ENCODE measurements at regions not wholly inside any gene's neighbourhood (a gene's known extent, or its start where the extent isn't known, plus 50 kb on each side); places are given as distances from the start of the nearest gene placed in this dataset.
A peak's percentile ranks its signal among the peaks of the same experiment; 100 is the strongest.

- no peak for DNase-seq (ENCODE audit: low spot score)
These were observed 323.6 kb downstream of the NFIB start for GRCh38 chr9:13990331-13990730.

- DNase-seq (ENCODE audit: low spot score) = no peak
These were observed 325.0 kb downstream of the NFIB start for GRCh38 chr9:13988944-13989343.

- no peak for DNase-seq (ENCODE audit: low spot score)
These were observed 330.3 kb downstream of the NFIB start for GRCh38 chr9:13983607-13984006.

GRCh38 chr9:13979941-13980318 is 334.0 kb downstream of the NFIB start:
- no peak for DNase-seq (ENCODE audit: low spot score)

- no peak for DNase-seq (ENCODE audit: low spot score)
These were observed 338.2 kb downstream of the NFIB start for GRCh38 chr9:13975611-13976290.

- DNase-seq (ENCODE audit: low spot score) = no peak
These were observed 339.1 kb downstream of the NFIB start for GRCh38 chr9:13974891-13975290.

- DNase-seq (ENCODE audit: low spot score) = peak; percentile 16
These were observed 341.8 kb downstream of the NFIB start for GRCh38 chr9:13971966-13972655.

GRCh38 chr9:13971415-13971814 is 342.5 kb downstream of the NFIB start:
- DNase-seq (ENCODE audit: low spot score) = no peak

GRCh38 chr9:13970426-13970825 is 343.5 kb downstream of the NFIB start:
- DNase-seq (ENCODE audit: low spot score) = no peak

- no peak for DNase-seq (ENCODE audit: low spot score)
These were observed 343.9 kb downstream of the NFIB start for GRCh38 chr9:13970018-13970417.

- no peak for DNase-seq (ENCODE audit: low spot score)
These were observed 346.5 kb downstream of the NFIB start for GRCh38 chr9:13967438-13967837.

GRCh38 chr9:13967011-13967410 is 346.9 kb downstream of the NFIB start:
- DNase-seq (ENCODE audit: low spot score) = no peak

- no peak for DNase-seq (ENCODE audit: low spot score)
These were observed 350.8 kb downstream of the NFIB start for GRCh38 chr9:13963005-13963653.

- no peak for DNase-seq (ENCODE audit: low spot score)
These were observed 351.9 kb downstream of the NFIB start for GRCh38 chr9:13962006-13962405.

GRCh38 chr9:13960011-13960765 is 353.8 kb downstream of the NFIB start:
- DNase-seq (ENCODE audit: low spot score) = no peak

- no peak for DNase-seq (ENCODE audit: low spot score)
These were observed 355.3 kb downstream of the NFIB start for GRCh38 chr9:13958672-13959071.

- no peak for DNase-seq (ENCODE audit: low spot score)
These were observed 356.9 kb downstream of the NFIB start for GRCh38 chr9:13957089-13957488.

- no peak for DNase-seq (ENCODE audit: low spot score)
These were observed 357.8 kb downstream of the NFIB start for GRCh38 chr9:13956107-13956506.

GRCh38 chr9:13952906-13953305 is 361.0 kb downstream of the NFIB start:
- no peak for DNase-seq (ENCODE audit: low spot score)

GRCh38 chr9:13948037-13948436 is 365.9 kb downstream of the NFIB start:
- DNase-seq (ENCODE audit: low spot score) = no peak

GRCh38 chr9:13943176-13943575 is 370.8 kb downstream of the NFIB start:
- DNase-seq (ENCODE audit: low spot score) = no peak

GRCh38 chr9:13942695-13943094 is 371.2 kb downstream of the NFIB start:
- no peak for DNase-seq (ENCODE audit: low spot score)

- no peak for DNase-seq (ENCODE audit: low spot score)
These were observed 371.7 kb downstream of the NFIB start for GRCh38 chr9:13942201-13942600.

Data from iPS-NIHi11 (cell line).